IMR-90 (cell line): ENCODE measurements at regions not wholly inside any gene's neighbourhood (a gene's known extent, or its start where the extent isn't known, plus 50 kb on each side); places are given as distances from the start of the nearest gene placed in this dataset.

Source experiments
- CEBPB ChIP-seq: IDR thresholded peaks from 2 replicates; pipeline ENCODE4 v1.6.1; 2012; ENCODE audit warnings: low read depth, low read length, improper control_type of control experiment
- RAD21 ChIP-seq: IDR thresholded peaks from 2 replicates; pipeline ENCODE4 v1.6.1; 2012; ENCODE audit warnings: low read length, improper control_type of control experiment
- RFX5 ChIP-seq: IDR thresholded peaks from 2 replicates; pipeline ENCODE4 v1.8.0; 2012; ENCODE audit warnings: low read depth, mild to moderate bottlenecking, low read length, moderate library complexity
- TF ChIP-seq, protein P1 (sequence below): conservative IDR thresholded peaks from 2 replicates; pipeline ENCODE4 v1.5.1; 2012; ENCODE audit warnings: mild to moderate bottlenecking, low read depth, low read length, improper control_type of control experiment
- TF ChIP-seq, protein P2 (sequence below): fragments of 150-350 bp; IDR thresholded peaks from 2 replicates; pipeline ENCODE4 v1.6.1; 2016; ENCODE audit warnings: low read depth, mild to moderate bottlenecking, low read length, moderate library complexity, borderline replicate concordance

DNA sequence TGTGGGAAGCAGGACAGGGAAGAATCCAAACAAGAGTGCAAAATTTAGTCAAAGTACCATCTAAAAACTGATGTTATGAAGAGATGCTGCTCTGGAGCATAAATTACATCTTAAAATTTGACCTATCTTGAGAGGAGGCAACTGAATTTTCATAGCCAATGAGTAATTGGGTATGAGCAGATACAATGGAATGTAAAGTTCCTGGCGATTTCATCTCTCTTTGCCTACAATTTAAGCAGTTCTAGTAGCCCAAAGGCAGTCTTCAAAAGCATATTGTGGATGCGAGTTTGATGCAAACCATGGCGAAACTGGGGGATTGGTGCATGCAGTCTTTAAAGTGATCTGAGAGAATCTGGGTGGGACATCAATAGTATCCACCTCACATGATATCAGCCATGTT, 1265.9 kb downstream of the BRINP3 start:
- TF ChIP-seq, protein P1, sequence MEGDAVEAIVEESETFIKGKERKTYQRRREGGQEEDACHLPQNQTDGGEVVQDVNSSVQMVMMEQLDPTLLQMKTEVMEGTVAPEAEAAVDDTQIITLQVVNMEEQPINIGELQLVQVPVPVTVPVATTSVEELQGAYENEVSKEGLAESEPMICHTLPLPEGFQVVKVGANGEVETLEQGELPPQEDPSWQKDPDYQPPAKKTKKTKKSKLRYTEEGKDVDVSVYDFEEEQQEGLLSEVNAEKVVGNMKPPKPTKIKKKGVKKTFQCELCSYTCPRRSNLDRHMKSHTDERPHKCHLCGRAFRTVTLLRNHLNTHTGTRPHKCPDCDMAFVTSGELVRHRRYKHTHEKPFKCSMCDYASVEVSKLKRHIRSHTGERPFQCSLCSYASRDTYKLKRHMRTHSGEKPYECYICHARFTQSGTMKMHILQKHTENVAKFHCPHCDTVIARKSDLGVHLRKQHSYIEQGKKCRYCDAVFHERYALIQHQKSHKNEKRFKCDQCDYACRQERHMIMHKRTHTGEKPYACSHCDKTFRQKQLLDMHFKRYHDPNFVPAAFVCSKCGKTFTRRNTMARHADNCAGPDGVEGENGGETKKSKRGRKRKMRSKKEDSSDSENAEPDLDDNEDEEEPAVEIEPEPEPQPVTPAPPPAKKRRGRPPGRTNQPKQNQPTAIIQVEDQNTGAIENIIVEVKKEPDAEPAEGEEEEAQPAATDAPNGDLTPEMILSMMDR, result no peak
- TF ChIP-seq RAD21 (no peak), RFX5 (no peak), CEBPB (no peak)
- TF ChIP-seq, protein P2, sequence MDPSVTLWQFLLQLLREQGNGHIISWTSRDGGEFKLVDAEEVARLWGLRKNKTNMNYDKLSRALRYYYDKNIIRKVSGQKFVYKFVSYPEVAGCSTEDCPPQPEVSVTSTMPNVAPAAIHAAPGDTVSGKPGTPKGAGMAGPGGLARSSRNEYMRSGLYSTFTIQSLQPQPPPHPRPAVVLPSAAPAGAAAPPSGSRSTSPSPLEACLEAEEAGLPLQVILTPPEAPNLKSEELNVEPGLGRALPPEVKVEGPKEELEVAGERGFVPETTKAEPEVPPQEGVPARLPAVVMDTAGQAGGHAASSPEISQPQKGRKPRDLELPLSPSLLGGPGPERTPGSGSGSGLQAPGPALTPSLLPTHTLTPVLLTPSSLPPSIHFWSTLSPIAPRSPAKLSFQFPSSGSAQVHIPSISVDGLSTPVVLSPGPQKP, result no peak
